OCI-LY7 (cell line): ENCODE measurements at regions not wholly inside any gene's neighbourhood (a gene's known extent, or its start where the extent isn't known, plus 50 kb on each side); places are given as distances from the start of the nearest gene placed in this dataset.

Source experiments
- CTCF ChIP-seq: fragments of 200-600 bp; sonication (generic); conservative IDR thresholded peaks from 2 replicates; pipeline ENCODE4 v1.5.1; 2014; ENCODE audit warnings: mild to moderate bottlenecking, antibody characterized with exemption, low read length, moderate library complexity, mixed read lengths
- EZH2phosphoT487 ChIP-seq: fragments of 200-600 bp; sonication (generic); IDR thresholded peaks from 2 replicates; pipeline ENCODE4 v1.6.1; 2018; ENCODE audit warnings: low read depth, borderline replicate concordance, mild to moderate bottlenecking, mixed run types, antibody characterized with exemption, low read length, moderate library complexity, mixed read lengths

GRCh38 chr2:149648282-149649030 lies 60.9 kb upstream of the MMADHC start:
- TF ChIP-seq CTCF (no peak), EZH2phosphoT487 (no peak)
